Mucosa of descending colon (tissue), 3 donors: ENCODE measurements at regions not wholly inside any gene's neighbourhood (a gene's known extent, or its start where the extent isn't known, plus 50 kb on each side); places are given as distances from the start of the nearest gene placed in this dataset.
"Not testable (repeated sequence)": the region's sequence is repeated elsewhere in the genome, so short reads cannot be mapped to it uniquely, and the experiment has no call there.

Source experiments
- ATAC-seq: fragments of 200-7000 bp; cut with Tn5 transposase; one replicate; pipeline ENCODE4 v1.9.1; 2020; ENCODE audit warnings: mild to moderate bottlenecking, moderate library complexity
- DNase-seq, 3 donors: peaks; one replicate each; pipeline ENCODE4 v3.0.0-alpha.2; 2020
- H3K36me3 ChIP-seq: fragments of 200-600 bp; one replicate; pipeline ENCODE4 v1.8.0; 2021; ENCODE audit warnings: low read depth, mild to moderate bottlenecking
- H3K4me1 ChIP-seq: fragments of 200-600 bp; one replicate; pipeline ENCODE4 v1.8.0; 2021; ENCODE audit warnings: low read depth, mild to moderate bottlenecking
- H3K4me3 ChIP-seq: fragments of 200-600 bp; one replicate; pipeline ENCODE4 v1.8.0; 2021; ENCODE audit warnings: mild to moderate bottlenecking
- H3K9me3 ChIP-seq: fragments of 200-600 bp; one replicate; pipeline ENCODE4 v1.8.0; 2021; ENCODE audit warnings: mild to moderate bottlenecking
- CTCF ChIP-seq: fragments of 200-600 bp; IDR thresholded peaks from one replicate; pipeline ENCODE4 v1.8.0; 2022; ENCODE audit warnings: antibody characterized with exemption, mild to moderate bottlenecking
- intact Hi-C, 2 donors: fragments of 100-400 bp; cut with DNase I in 1 of 2; cut with micrococcal nuclease in 1 of 2; formaldehyde crosslinking; loops; one replicate each; pipeline versions ENCODE4 v1.11.0 to v1.11.1; 2022; cut with DNase I, micrococcal nuclease
- donor health status: DM: no; HTN: no; CAD: no; lungs with moderate emphysema.
- donor health status: DM: no; HTN: no; CAD: no.
- donor health status: DM: no; HTN: yes; CAD: no.

GRCh38 chr16:24645739-24646645, 83.5 kb upstream of the TNRC6A start:
- no peak for TF ChIP-seq CTCF
- no peak overlapping the region for H3K4me3 ChIP-seq
- intact Hi-C loops, result no loop called here
- H3K36me3 ChIP-seq, result no peaks in the 10 kb centered on the region
- H3K9me3 ChIP-seq, result no peaks in the 10 kb centered on the region
- H3K4me1 ChIP-seq, result no peaks in the 10 kb centered on the region
- DNase-seq, result peak in 1 of 3 donors; percentile 17
- ATAC-seq, result peak; percentile 54

GRCh38 chr16:24646646-24646995, 82.8 kb upstream of the TNRC6A start:
- intact Hi-C loops, result no loop called here
- no peak for TF ChIP-seq CTCF
- Histone ChIP-seq H3K4me3 (no peak overlapping the region), H3K9me3 (no peaks in the 10 kb centered on the region), H3K36me3 (no peaks in the 10 kb centered on the region), H3K4me1 (no peaks in the 10 kb centered on the region)
- no peak for ATAC-seq
- DNase-seq, result no peak

GRCh38 chr16:24652209-24652712, 77.2 kb upstream of the TNRC6A start:
- no peak for ATAC-seq
- Histone ChIP-seq H3K4me1 (no peaks in the 10 kb centered on the region), H3K36me3 (no peaks in the 10 kb centered on the region), H3K9me3 (no peaks in the 10 kb centered on the region), H3K4me3 (no peak overlapping the region)
- TF ChIP-seq CTCF, result no peak
- no peak for DNase-seq
- intact Hi-C loops, result no loop called here

GRCh38 chr16:24652803-24653202, 76.6 kb upstream of the TNRC6A start:
- TF ChIP-seq CTCF, result no peak
- no peak for DNase-seq
- H3K36me3 ChIP-seq, result no peaks in the 10 kb centered on the region
- intact Hi-C loops, result no loop called here
- ATAC-seq, result no peak
- H3K4me1 ChIP-seq, result no peaks in the 10 kb centered on the region
- H3K9me3 ChIP-seq, result no peaks in the 10 kb centered on the region
- no peak overlapping the region for H3K4me3 ChIP-seq

GRCh38 chr16:24653725-24654124, 75.7 kb upstream of the TNRC6A start:
- intact Hi-C loops, result no loop called here
- H3K9me3 ChIP-seq, result no peaks in the 10 kb centered on the region
- no peak for DNase-seq
- no peaks in the 10 kb centered on the region for H3K36me3 ChIP-seq
- H3K4me1 ChIP-seq, result no peaks in the 10 kb centered on the region
- no peak for ATAC-seq
- no peak for TF ChIP-seq CTCF
- no peak overlapping the region for H3K4me3 ChIP-seq

GRCh38 chr16:24665942-24666341, 63.5 kb upstream of the TNRC6A start:
- H3K4me3 ChIP-seq, ATAC-seq, intact Hi-C loops, H3K4me1 ChIP-seq, H3K9me3 ChIP-seq, DNase-seq, H3K36me3 ChIP-seq: not testable (repeated sequence)
